H1 (cell line): ENCODE measurements at regions not wholly inside any gene's neighbourhood (a gene's known extent, or its start where the extent isn't known, plus 50 kb on each side); places are given as distances from the start of the nearest gene placed in this dataset.

Source experiments
- CTCF ChIA-PET: fragments of 300-600 bp; sonication (Branson Sonifier 250); formaldehyde crosslinking; loops from one replicate; lab custom pipeline; 2021; ENCODE audit not compliant: partially characterized antibody; lab: Charles Lee
- POLR2A ChIA-PET: fragments of 300-600 bp; sonication (Branson Sonifier 250); formaldehyde crosslinking; loops from one replicate; lab custom pipeline; 2021; ENCODE audit warnings: inconsistent platforms; ENCODE audit not compliant: partially characterized antibody; lab: Charles Lee
- DNase-seq, 2 experiments: peaks; one replicate each; pipeline versions ENCODE4 v3.0.0 to v3.0.0-alpha.2; 2010 to 2022; ENCODE audit warnings: low spot score in 2 of 2, low read depth in 1 of 2, mixed read lengths in 1 of 2
- FAIRE-seq: peaks from 2 replicates; lab custom pipeline; 2011; peaks lifted over from hg19 to GRCh38; lab: Jason Lieb, UNC
- H2AFZ ChIP-seq: 2 replicates; pipeline ENCODE4 v1.8.1; 2012; ENCODE audit warnings: low read length, inconsistent platforms
- H2AK5ac ChIP-seq: 2 replicates; pipeline ENCODE4 v1.6.1; 2013; ENCODE audit warnings: low read depth, low read length
- H2BK120ac ChIP-seq: replicated peaks from 2 replicates; pipeline ENCODE3; 2013; ENCODE audit warnings: low read depth, low read length, inconsistent platforms
- H2BK12ac ChIP-seq: 2 replicates; pipeline ENCODE4 v1.6.1; 2013; ENCODE audit warnings: low read depth, low read length
- H2BK15ac ChIP-seq: 2 replicates; pipeline ENCODE4 v1.6.1; 2013; ENCODE audit warnings: low read length
- H2BK20ac ChIP-seq: 2 replicates; pipeline ENCODE4 v1.6.1; 2013; ENCODE audit warnings: low read length
- H2BK5ac ChIP-seq: 2 replicates; pipeline ENCODE4 v1.6.1; 2013; ENCODE audit warnings: low read depth, low read length
- H3K14ac ChIP-seq: 2 replicates; pipeline ENCODE4 v1.6.1; 2013; ENCODE audit warnings: inconsistent platforms; ENCODE audit not compliant: insufficient read length
- H3K18ac ChIP-seq: 2 replicates; pipeline ENCODE4 v1.6.1; 2013; ENCODE audit warnings: low read length; ENCODE audit errors: extremely low read depth
- H3K23ac ChIP-seq: 2 replicates; pipeline ENCODE4 v1.6.1; 2013; ENCODE audit warnings: inconsistent platforms; ENCODE audit not compliant: insufficient read length
- H3K23me2 ChIP-seq: 2 replicates; pipeline ENCODE4 v1.6.1; 2013; ENCODE audit warnings: low read depth, low read length
- H3K27ac ChIP-seq: 2 replicates; pipeline ENCODE4 v1.6.1; 2011; ENCODE audit warnings: low read depth, low read length, inconsistent platforms
- H3K27me3 ChIP-seq, 4 experiments: replicated peaks in 1 of 4; 1 replicate in 1 of 4; 2 replicates in 3 of 4; pipeline versions ENCODE4 v1.6.1 to v1.8.1; 2011 to 2013; ENCODE audit warnings: low read length in 3 of 4, mild to moderate bottlenecking in 3 of 4, inconsistent platforms in 2 of 4, mixed read lengths in 2 of 4, moderate library complexity in 1 of 4; ENCODE audit not compliant: control insufficient read depth in 3 of 4, insufficient read depth in 3 of 4; ENCODE audit errors: extremely low read depth in 1 of 4
- H3K36me3 ChIP-seq, 4 experiments: 2 replicates each; pipeline versions ENCODE4 v1.6.1 to v1.8.1; 2011 to 2013; ENCODE audit warnings: mild to moderate bottlenecking in 4 of 4, low read length in 3 of 4, moderate library complexity in 2 of 4, control low read depth in 1 of 4, inconsistent platforms in 1 of 4; ENCODE audit not compliant: insufficient read depth in 4 of 4, control insufficient read depth in 2 of 4
- H3K4ac ChIP-seq: replicated peaks from 2 replicates; pipeline ENCODE3; 2013; ENCODE audit warnings: low read length, low read depth, mixed read lengths, inconsistent platforms; ENCODE audit not compliant: insufficient read length
- H3K4me1 ChIP-seq, 4 experiments: replicated peaks in 1 of 4; 1 replicate in 1 of 4; 2 replicates in 3 of 4; pipeline versions ENCODE4 v1.6.1 to v1.8.1; 2011 to 2013; ENCODE audit warnings: low read length in 3 of 4, inconsistent platforms in 2 of 4, mixed read lengths in 1 of 4; ENCODE audit not compliant: insufficient read depth in 4 of 4, control insufficient read depth in 3 of 4
- H3K4me2 ChIP-seq, 2 experiments: 2 replicates each; pipeline versions ENCODE4 v1.6.1 to v1.8.1; 2011 to 2013; ENCODE audit warnings: low read depth in 2 of 2, low read length in 2 of 2, control low read depth in 1 of 2, inconsistent platforms in 1 of 2, mild to moderate bottlenecking in 1 of 2; ENCODE audit not compliant: insufficient read depth in 1 of 2
- H3K4me3 ChIP-seq, 4 experiments: fragments of 200-600, 300-600 bp in 1 of 4; sonication (generic), shearing (Covaris generic), sonication (Bioruptor Twin) in 1 of 4; 2 replicates each; pipeline versions ENCODE4 v1.5.1 to v1.8.1; 2011 to 2016; ENCODE audit warnings: low read length in 4 of 4, low read depth in 3 of 4, control low read depth in 2 of 4, inconsistent platforms in 2 of 4, mild to moderate bottlenecking in 2 of 4, mixed read lengths in 1 of 4, moderate library complexity in 1 of 4; ENCODE audit not compliant: insufficient read depth in 2 of 4; ENCODE audit errors: extremely low read depth in 1 of 4
- H3K56ac ChIP-seq: replicated peaks from 2 replicates; pipeline ENCODE3; 2013; ENCODE audit warnings: low read depth, mild to moderate bottlenecking, mixed read lengths, low read length, inconsistent platforms; ENCODE audit not compliant: insufficient read length
- H3K79me1 ChIP-seq: 2 replicates; pipeline ENCODE4 v1.6.1; 2013; ENCODE audit warnings: low read depth, low read length, control low read depth
- H3K79me2 ChIP-seq, 2 experiments: 2 replicates each; pipeline versions ENCODE4 v1.6.1 to v1.8.1; 2012 to 2013; ENCODE audit warnings: low read length in 2 of 2, mild to moderate bottlenecking in 2 of 2, inconsistent platforms in 1 of 2; ENCODE audit not compliant: insufficient read depth in 2 of 2, control insufficient read depth in 1 of 2
- H3K9ac ChIP-seq, 4 experiments: replicated peaks in 1 of 4; 1 replicate in 1 of 4; 2 replicates in 3 of 4; pipeline versions ENCODE4 v1.6.1 to v1.8.1; 2011 to 2013; ENCODE audit warnings: low read depth in 3 of 4, low read length in 3 of 4, control low read depth in 2 of 4, mild to moderate bottlenecking in 2 of 4, moderate library complexity in 2 of 4, inconsistent platforms in 1 of 4; ENCODE audit errors: extremely low read depth in 1 of 4
- H3K9me3 ChIP-seq, 2 experiments: 2 replicates each; pipeline versions ENCODE4 v1.6.1 to v1.8.1; 2012 to 2013; ENCODE audit warnings: mild to moderate bottlenecking in 2 of 2, moderate library complexity in 2 of 2, control low read depth in 1 of 2, inconsistent platforms in 1 of 2, low read depth in 1 of 2, low read length in 1 of 2, mixed read lengths in 1 of 2; ENCODE audit not compliant: insufficient read depth in 2 of 2
- H4K20me1 ChIP-seq, 2 experiments: replicated peaks in 1 of 2; 2 replicates each; pipeline versions ENCODE3 to v1.8.1; 2011 to 2013; ENCODE audit warnings: inconsistent platforms in 2 of 2, low read length in 2 of 2, mild to moderate bottlenecking in 1 of 2; ENCODE audit not compliant: insufficient read depth in 2 of 2, control insufficient read depth in 1 of 2
- H4K5ac ChIP-seq: 2 replicates; pipeline ENCODE4 v1.6.1; 2013; ENCODE audit warnings: low read length, low read depth, mixed read lengths, inconsistent platforms; ENCODE audit not compliant: insufficient read length
- H4K8ac ChIP-seq: 2 replicates; pipeline ENCODE4 v1.8.0; 2013; ENCODE audit warnings: mild to moderate bottlenecking, moderate library complexity, low read length, inconsistent platforms; ENCODE audit not compliant: insufficient read depth; ENCODE audit errors: extremely low read depth
- H4K91ac ChIP-seq: replicated peaks from 2 replicates; pipeline ENCODE3; 2013; ENCODE audit warnings: low read length, mixed read lengths, inconsistent platforms; ENCODE audit not compliant: insufficient read length
- ASH2L ChIP-seq: fragments of 200-600, 300-600 bp; sonication (generic); IDR thresholded peaks from one replicate; pipeline ENCODE4 v1.7.1; 2017; ENCODE audit warnings: low read length
- MAFK ChIP-seq: IDR thresholded peaks from 2 replicates; pipeline ENCODE4 v1.6.1; 2012; ENCODE audit warnings: low read depth, mild to moderate bottlenecking, improper control_type of control experiment, low read length

GRCh38 chr2:67103157-67103556 is 294.0 kb upstream of the ETAA1 start:
- no peaks in the 10 kb centered on the region for H3K4me1 ChIP-seq
- no peak overlapping the region for H2BK5ac ChIP-seq
- no peak overlapping the region for H3K4ac ChIP-seq
- H3K14ac ChIP-seq: no peak overlapping the region
- ChIA-PET CTCF (no interaction called here), POLR2A (no interaction called here)
- no peak overlapping the region for H3K23ac ChIP-seq
- H3K36me3 ChIP-seq: no peaks in the 10 kb centered on the region
- H3K79me1 ChIP-seq: no peaks in the 10 kb centered on the region
- no peak overlapping the region for H3K4me2 ChIP-seq
- H2BK12ac ChIP-seq: no peak overlapping the region
- no peak overlapping the region for H3K27ac ChIP-seq
- no peak overlapping the region for H4K8ac ChIP-seq
- H2BK15ac ChIP-seq: no peak overlapping the region
- DNase-seq: no peak
- H3K18ac ChIP-seq: no peak overlapping the region
- peak; percentile 31; the same call in 1 of the 2 replicates for TF ChIP-seq MAFK
- no peak for TF ChIP-seq ASH2L
- no peaks in the 10 kb centered on the region for H3K27me3 ChIP-seq
- H2AFZ ChIP-seq: no peak overlapping the region
- H3K4me3 ChIP-seq: no peak overlapping the region
- H3K9ac ChIP-seq: no peak overlapping the region
- no peak overlapping the region for H2BK20ac ChIP-seq
- peaks cover 3 to 6% of the 10 kb centered on the region in 2 experiments; a peak in 3 of 4 replicates for H3K9me3 ChIP-seq
- H3K23me2 ChIP-seq: no peaks in the 10 kb centered on the region
- no peak overlapping the region for H3K56ac ChIP-seq
- H2BK120ac ChIP-seq: no peak overlapping the region
- H2AK5ac ChIP-seq: no peak overlapping the region
- no peaks in the 10 kb centered on the region for H3K79me2 ChIP-seq
- H4K91ac ChIP-seq: no peak overlapping the region
- H4K5ac ChIP-seq: no peak overlapping the region
- H4K20me1 ChIP-seq: no peaks in the 10 kb centered on the region
- FAIRE-seq: no peak
